T-cell (primary cell): ENCODE measurements at regions not wholly inside any gene's neighbourhood (a gene's known extent, or its start where the extent isn't known, plus 50 kb on each side); places are given as distances from the start of the nearest gene placed in this dataset.
A peak's percentile ranks its signal among the peaks of the same experiment; 100 is the strongest.
"Not testable (repeated sequence)": the region's sequence is repeated elsewhere in the genome, so short reads cannot be mapped to it uniquely, and the experiment has no call there.

ENCODE experiments used
- ATAC-seq, 4 experiments: fragments of 200-7000 bp in 3 of 4; fragments of 150-1000 bp in 1 of 4; cut with Tn5 transposase; replicated peaks in 1 of 4; 1 replicate in 3 of 4; 2 replicates in 1 of 4; pipeline ENCODE4 v1.10.0; 2021; ENCODE audit warnings: moderate library complexity in 3 of 4, mild to moderate bottlenecking in 2 of 4, moderate number of reproducible peaks in 1 of 4
- CTCF ChIA-PET, 2 donors: fragments of 300-600 bp; sonication (Branson Sonifier 250); formaldehyde crosslinking; loops; one replicate each; lab custom pipeline; 2022; ENCODE audit warnings: antibody characterized with exemption in 2 of 2; lab: Charles Lee
- POLR2A ChIA-PET, 2 donors: fragments of 300-600 bp; sonication (Branson Sonifier 250); formaldehyde crosslinking; loops; one replicate each; lab custom pipeline; 2022; ENCODE audit warnings: antibody characterized with exemption in 2 of 2; lab: Charles Lee
- DNase-seq, 35 experiments: peaks; one replicate each; pipeline versions ENCODE4 v3.0.0 to v3.0.0-alpha.2; 2013 to 2023
- H3K27ac ChIP-seq: one replicate; pipeline ENCODE4 v1.5.1; 2013; ENCODE audit warnings: low read length
- H3K27me3 ChIP-seq, 2 experiments: replicated peaks in 1 of 2; 1 replicate in 1 of 2; 2 replicates in 1 of 2; pipeline versions ENCODE4 v1.6.1 to v1.7.0; 2013; ENCODE audit warnings: low read length in 1 of 2, mixed read lengths in 1 of 2; ENCODE audit not compliant: control insufficient read depth in 2 of 2, insufficient read depth in 2 of 2; ENCODE audit errors: extremely low read depth in 1 of 2
- H3K36me3 ChIP-seq, 2 donors: 1 replicate in 1 of 2; 2 replicates in 1 of 2; pipeline versions ENCODE4 v1.6.1 to v1.7.0; 2013; ENCODE audit warnings: low read length in 1 of 2; ENCODE audit not compliant: control insufficient read depth in 2 of 2, insufficient read depth in 1 of 2; ENCODE audit errors: extremely low read depth in 1 of 2
- H3K4me1 ChIP-seq, 2 experiments: 1 replicate in 1 of 2; 2 replicates in 1 of 2; pipeline versions ENCODE4 v1.6.1 to v1.7.0; 2013; ENCODE audit warnings: low read length in 2 of 2, mixed read lengths in 1 of 2; ENCODE audit not compliant: insufficient read depth in 2 of 2, control insufficient read depth in 1 of 2; ENCODE audit errors: extremely low read depth in 1 of 2
- H3K4me3 ChIP-seq, 2 donors: 1 replicate in 1 of 2; 2 replicates in 1 of 2; pipeline versions ENCODE4 v1.5.1 to v1.7.0; 2013; ENCODE audit warnings: mild to moderate bottlenecking in 2 of 2, low read length in 1 of 2, moderate library complexity in 1 of 2; ENCODE audit not compliant: control insufficient read depth in 1 of 2; ENCODE audit errors: extremely low read depth in 1 of 2
- H3K9me3 ChIP-seq: 2 replicates; pipeline ENCODE4 v1.7.0; 2013
- H3K27ac Mint-ChIP-seq, 2 donors: one replicate each; pipeline ENCODE4 v1.8.0; 2020 to 2021; ENCODE audit warnings: mild to moderate bottlenecking in 2 of 2, mixed read lengths in 2 of 2
- H3K27me3 Mint-ChIP-seq, 2 donors: one replicate each; pipeline ENCODE4 v1.8.0; 2021 to 2022; ENCODE audit warnings: mixed read lengths in 2 of 2
- H3K36me3 Mint-ChIP-seq: one replicate; pipeline ENCODE4 v1.8.0; 2021; ENCODE audit warnings: mixed read lengths
- H3K4me1 Mint-ChIP-seq, 3 donors: one replicate each; pipeline ENCODE4 v1.8.0; 2020 to 2022; ENCODE audit warnings: mixed read lengths in 3 of 3, mild to moderate bottlenecking in 1 of 3
- H3K4me3 Mint-ChIP-seq, 3 donors: one replicate each; pipeline ENCODE4 v1.8.0; 2020 to 2022; ENCODE audit warnings: mild to moderate bottlenecking in 3 of 3, mixed read lengths in 3 of 3, moderate library complexity in 3 of 3
- H3K9me3 Mint-ChIP-seq, 3 donors: one replicate each; pipeline ENCODE4 v1.8.0; 2020 to 2022; ENCODE audit warnings: mixed read lengths in 3 of 3
- WGBS: methylation state at CpG from one replicate; pipeline ENCODE4 v1.1.5; 2013; ENCODE audit warnings: missing lambda C conversion rate; ENCODE audit not compliant: insufficient coverage; 5-methylcytosine and 5-hydroxymethylcytosine counted together

DNA sequence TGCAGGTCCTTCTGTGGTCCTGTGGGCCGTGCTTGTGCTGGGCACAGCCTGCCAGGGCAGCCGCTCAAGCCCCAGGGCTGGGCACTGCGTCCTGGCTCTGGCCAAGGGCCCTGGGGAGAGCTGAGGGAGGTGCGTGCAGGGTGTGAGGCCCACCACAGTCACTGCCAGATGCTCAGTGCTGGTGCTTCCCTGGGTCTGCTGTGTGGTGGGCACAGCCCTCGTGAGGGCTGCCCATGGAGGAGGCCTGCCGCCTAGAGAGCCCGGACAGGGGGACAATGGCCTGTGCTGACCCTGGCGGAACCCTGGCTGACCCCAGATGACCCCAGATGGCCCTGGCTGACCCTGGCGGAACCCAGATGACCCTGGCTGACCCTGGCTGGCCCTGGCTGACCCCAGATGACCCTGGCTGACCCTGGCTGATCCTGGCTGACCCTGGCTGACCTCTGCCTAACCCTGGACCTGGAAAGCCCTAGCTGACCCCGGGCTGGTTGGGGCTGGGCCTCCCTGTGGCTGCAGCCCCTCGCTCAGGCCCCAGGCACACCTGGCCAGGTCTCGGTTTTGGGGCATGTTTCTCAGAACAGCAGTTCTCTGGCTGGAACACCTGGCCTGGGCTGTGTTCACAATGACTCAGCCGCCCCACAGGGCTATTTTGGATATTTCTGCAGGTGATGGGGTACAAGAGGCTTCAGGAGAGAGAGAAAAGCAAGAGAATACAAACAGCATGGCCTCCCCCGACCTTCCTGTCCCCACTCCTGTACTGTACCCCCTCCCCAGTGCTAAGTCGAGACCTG lies 55.4 kb downstream of the TMEM121 start:
- peak in 1 of 35 experiments; percentile 21 for DNase-seq
- no peaks in the 10 kb centered on the region for H3K9me3 Mint-ChIP-seq
- Histone ChIP-seq H3K36me3 (no peaks in the 10 kb centered on the region), H3K4me1 (no peaks in the 10 kb centered on the region), H3K27ac (no peak overlapping the region), H3K4me3 (no peak overlapping the region), H3K9me3 (no peaks in the 10 kb centered on the region), H3K27me3 (peaks cover 0 to 4% of the 10 kb centered on the region in 2 experiments)
- 82% methylated on average over 8 of the region's 15 CpGs for WGBS
- peaks cover 0 to 4% of the 10 kb centered on the region in 2 donors for H3K27me3 Mint-ChIP-seq
- H3K36me3 Mint-ChIP-seq, result no peaks in the 10 kb centered on the region
- ChIA-PET CTCF (no interaction called here), POLR2A (no interaction called here)
- peak overlapping the region in 1 of 3 donors; percentile 15 for H3K4me3 Mint-ChIP-seq
- peaks cover 0 to 13% (median 11%) of the 10 kb centered on the region in 3 donors for H3K4me1 Mint-ChIP-seq
- no peak overlapping the region for H3K27ac Mint-ChIP-seq
- ATAC-seq, result no peak

DNA sequence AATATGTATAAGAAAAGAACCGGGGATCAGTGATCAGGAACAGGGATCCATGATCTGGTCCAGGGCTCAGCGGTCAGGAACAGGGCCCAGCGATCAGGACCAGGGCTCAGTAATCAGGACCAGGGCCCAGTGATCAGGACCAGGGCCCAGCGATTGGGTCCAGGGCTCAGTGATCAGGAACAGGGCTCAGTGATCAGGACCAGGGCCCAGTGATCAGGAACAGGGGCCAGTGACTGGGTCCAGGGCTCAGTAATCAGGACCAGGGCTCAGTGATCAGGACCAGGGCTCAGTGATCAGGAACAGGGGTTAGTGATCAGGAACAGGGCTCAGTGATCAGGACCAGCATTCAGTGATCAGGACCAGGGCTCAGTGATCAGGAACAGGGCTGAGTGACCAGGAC lies 56.3 kb downstream of the TMEM121 start:
- DNase-seq (peak in 1 of 35 experiments; percentile 21), ATAC-seq (peak in 1 of 4 experiments; percentile 13)
- Histone ChIP-seq H3K4me3 (no peak overlapping the region), H3K9me3 (no peaks in the 10 kb centered on the region), H3K27me3 (peaks cover 0 to 2% of the 10 kb centered on the region in 2 experiments), H3K4me1 (no peaks in the 10 kb centered on the region), H3K27ac (no peak overlapping the region), H3K36me3 (no peaks in the 10 kb centered on the region)
- ChIA-PET POLR2A (no interaction called here), CTCF (no interaction called here)
- 60% methylated on average over 4 of the region's 4 CpGs for WGBS
- H3K9me3 Mint-ChIP-seq, result no peaks in the 10 kb centered on the region
- no peaks in the 10 kb centered on the region for H3K36me3 Mint-ChIP-seq
- H3K4me3 Mint-ChIP-seq, result no peak overlapping the region
- peak overlapping the region in 1 of 2 donors; percentile 50 for H3K27ac Mint-ChIP-seq
- no peaks in the 10 kb centered on the region for H3K27me3 Mint-ChIP-seq
- H3K4me1 Mint-ChIP-seq, result peaks cover 0 to 7% (median 7%) of the 10 kb centered on the region in 3 donors

DNA sequence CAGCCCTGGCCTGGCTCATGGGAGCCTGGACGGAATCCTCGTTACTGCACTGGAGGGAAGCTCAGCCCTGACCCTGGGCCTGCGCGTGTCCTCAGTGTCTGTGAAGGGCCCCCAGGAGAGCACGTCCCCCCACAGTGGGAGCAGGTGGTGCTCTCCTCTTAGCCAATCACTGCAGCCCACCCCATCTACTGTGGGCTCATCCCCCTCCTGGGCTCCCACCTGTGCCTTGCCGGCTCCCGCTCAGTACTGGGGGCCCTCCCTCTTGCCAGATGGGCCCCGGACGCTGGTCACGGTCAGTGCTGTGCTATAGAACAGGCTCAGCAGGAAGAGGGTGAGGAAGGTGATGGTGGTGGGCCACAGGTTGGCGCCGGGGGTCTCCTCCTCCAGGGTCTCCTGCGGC lies 57.5 kb downstream of the TMEM121 start:
- H3K4me1 Mint-ChIP-seq, H3K36me3 Mint-ChIP-seq, POLR2A ChIA-PET, H3K4me3 Mint-ChIP-seq, CTCF ChIA-PET, H3K9me3 Mint-ChIP-seq, H3K27me3 ChIP-seq, H3K27ac ChIP-seq, DNase-seq, ATAC-seq, H3K27me3 Mint-ChIP-seq, H3K27ac Mint-ChIP-seq, H3K9me3 ChIP-seq, H3K4me3 ChIP-seq, H3K4me1 ChIP-seq, H3K36me3 ChIP-seq: not testable (repeated sequence)
- 80% methylated on average over 1 of the region's 13 CpGs for WGBS

DNA sequence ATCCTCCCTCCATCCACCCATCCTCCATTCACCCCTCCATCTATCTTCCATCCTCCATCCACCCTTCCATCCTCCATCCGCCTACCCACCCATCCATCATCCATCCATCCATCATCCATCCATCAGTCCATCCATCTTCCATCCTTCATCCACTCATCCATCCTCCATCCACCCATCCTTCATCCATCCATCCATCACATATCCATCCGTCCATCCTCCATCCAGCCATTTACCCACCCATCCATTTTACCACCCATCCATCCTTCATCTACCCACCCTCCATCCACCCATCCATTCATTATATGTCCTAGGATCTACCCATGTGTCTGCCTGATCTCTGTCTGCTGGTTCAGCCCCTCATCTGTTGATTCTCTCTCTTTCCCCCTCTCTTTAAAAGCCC lies 58.9 kb downstream of the TMEM121 start:
- H3K27me3 Mint-ChIP-seq, H3K36me3 ChIP-seq, H3K9me3 Mint-ChIP-seq, DNase-seq, H3K4me1 Mint-ChIP-seq, H3K4me3 Mint-ChIP-seq, ATAC-seq, H3K9me3 ChIP-seq, H3K4me3 ChIP-seq, H3K27me3 ChIP-seq, H3K27ac Mint-ChIP-seq, H3K4me1 ChIP-seq, CTCF ChIA-PET, H3K27ac ChIP-seq, POLR2A ChIA-PET, H3K36me3 Mint-ChIP-seq: not testable (repeated sequence)
- WGBS, result 94% methylated on average over 2 of the region's 2 CpGs

DNA sequence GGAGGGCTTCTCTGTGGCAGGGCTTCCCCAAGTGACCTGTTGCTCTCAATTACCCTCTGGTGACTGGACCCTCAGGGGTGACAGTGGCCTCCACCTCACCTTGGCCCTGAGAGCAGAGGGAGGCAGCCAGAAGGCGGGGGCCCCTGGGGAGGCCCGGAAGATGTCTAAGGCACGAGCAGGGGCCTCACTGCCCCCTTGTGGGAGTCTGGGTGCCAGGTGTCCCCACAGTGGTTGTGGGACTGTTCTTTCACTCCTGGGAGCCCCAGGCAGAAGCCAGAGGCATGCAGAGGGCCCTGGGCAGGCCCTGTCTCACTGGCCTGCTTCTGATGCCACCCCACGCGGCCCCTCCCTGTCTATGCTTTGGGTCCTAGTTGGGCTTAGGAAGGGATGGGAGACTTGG lies 59.3 kb downstream of the TMEM121 start:
- H3K4me3 Mint-ChIP-seq, H3K27ac ChIP-seq, CTCF ChIA-PET: not testable (repeated sequence)

DNA sequence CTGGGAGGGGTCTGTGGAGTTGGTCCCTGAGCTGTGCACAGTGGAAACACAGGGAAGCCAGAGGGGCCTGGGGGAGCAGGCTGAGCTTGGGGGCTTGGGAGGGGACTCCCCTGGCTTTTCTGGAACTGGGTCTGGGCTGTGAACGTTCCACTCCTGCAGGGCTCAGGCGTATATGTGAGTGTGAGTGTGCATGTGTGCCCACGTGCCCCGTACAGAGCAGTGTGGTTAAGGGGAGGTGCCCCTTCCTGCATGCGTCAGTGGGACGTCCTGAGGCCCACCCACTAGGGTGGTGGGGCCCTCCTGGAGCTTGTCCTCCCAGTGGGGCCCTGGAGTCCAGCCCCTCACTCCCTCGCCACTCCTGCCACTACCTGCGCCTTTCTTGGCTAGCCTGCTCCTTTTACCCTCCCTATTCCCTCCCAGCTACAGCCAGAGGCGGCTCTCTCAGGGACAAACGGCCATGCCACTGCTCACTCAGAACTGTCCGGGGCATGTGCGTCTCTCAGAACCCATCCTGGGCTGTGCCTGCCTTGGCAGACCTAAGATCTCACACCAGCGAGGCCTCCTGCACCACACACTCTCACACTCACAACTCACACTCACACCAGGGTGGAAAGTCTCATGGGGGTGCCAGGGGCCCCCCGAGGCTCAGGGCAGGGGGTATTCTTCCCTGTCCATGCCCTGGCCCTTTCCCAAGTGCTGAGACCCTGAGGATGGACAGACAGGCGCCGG lies 59.9 kb downstream of the TMEM121 start:
- 0% methylated on average over 1 of the region's 16 CpGs for WGBS
- DNase-seq, H3K36me3 ChIP-seq, H3K9me3 ChIP-seq, H3K36me3 Mint-ChIP-seq, H3K4me1 ChIP-seq, H3K4me1 Mint-ChIP-seq, POLR2A ChIA-PET, H3K4me3 ChIP-seq, H3K27ac Mint-ChIP-seq, H3K27ac ChIP-seq, H3K9me3 Mint-ChIP-seq, CTCF ChIA-PET, H3K27me3 ChIP-seq, H3K4me3 Mint-ChIP-seq, H3K27me3 Mint-ChIP-seq: not testable (repeated sequence)
- peak in 1 of 4 experiments; percentile 21 for ATAC-seq

More for the DNA sequence above, 59.3 kb downstream of the TMEM121 start:
- H3K9me3 Mint-ChIP-seq, POLR2A ChIA-PET, H3K27ac Mint-ChIP-seq, H3K4me3 ChIP-seq, H3K36me3 ChIP-seq, DNase-seq, H3K27me3 Mint-ChIP-seq, H3K27me3 ChIP-seq, H3K4me1 ChIP-seq, H3K36me3 Mint-ChIP-seq, H3K9me3 ChIP-seq, H3K4me1 Mint-ChIP-seq, ATAC-seq: not testable (repeated sequence)
- no CpG with 5 or more reads among the region's 5 CpGs for WGBS
